SK-N-SH (cell line): ENCODE measurements at regions not wholly inside any gene's neighbourhood (a gene's known extent, or its start where the extent isn't known, plus 50 kb on each side); places are given as distances from the start of the nearest gene placed in this dataset.
"Not testable (repeated sequence)": the region's sequence is repeated elsewhere in the genome, so short reads cannot be mapped to it uniquely, and the experiment has no call there.

Experiments
- CTCF ChIA-PET: fragments of 300-600, 350-600 bp; formaldehyde crosslinking; extraction: SDS; loops from one replicate; lab custom pipeline; 2021; lab: Yijun Ruan, JAX
- POLR2A ChIA-PET: fragments of 350-600 bp; sonication (Branson Sonifier 250); formaldehyde crosslinking; extraction: SDS; loops from one replicate; lab custom pipeline; 2020; ENCODE audit warnings: antibody characterized with exemption, inconsistent platforms; lab: Yijun Ruan, JAX
- DNase-seq: peaks from one replicate; pipeline ENCODE4 v3.0.0; 2012
- H2AFZ ChIP-seq: fragments of 200-600 bp; sonication (generic); 2 replicates; pipeline ENCODE4 v1.8.1; 2016; ENCODE audit warnings: antibody characterized with exemption, mild to moderate bottlenecking, low read depth
- H3F3A ChIP-seq: fragments of 200-600 bp; sonication (generic); replicated peaks from 2 replicates; pipeline ENCODE3; 2016; ENCODE audit warnings: antibody characterized with exemption, mild to moderate bottlenecking; ENCODE audit not compliant: insufficient read depth
- H3K27ac ChIP-seq, 2 experiments: fragments of 200-500 bp in 1 of 2; fragments of 200-600 bp in 1 of 2; sonication (Bioruptor generic) in 1 of 2; sonication (generic), shearing (Covaris generic) in 1 of 2; 2 replicates each; pipeline versions ENCODE4 v1.5.1 to v1.6.1; 2014 to 2016; ENCODE audit warnings: low read depth in 2 of 2, inconsistent platforms in 1 of 2, low read length in 1 of 2, mild to moderate bottlenecking in 1 of 2, mixed read lengths in 1 of 2
- H3K27me3 ChIP-seq: fragments of 200-600 bp; sonication (generic), shearing (Covaris generic); 2 replicates; pipeline ENCODE4 v1.6.1; 2016; ENCODE audit warnings: mixed run types; ENCODE audit not compliant: insufficient read depth
- H3K36me3 ChIP-seq, 2 experiments: fragments of 200-500 bp in 1 of 2; fragments of 200-600 bp in 1 of 2; sonication (Bioruptor generic) in 1 of 2; sonication (generic) in 1 of 2; replicated peaks in 1 of 2; 2 replicates each; pipeline versions ENCODE3 to v1.5.1; 2014 to 2016; ENCODE audit warnings: low read length in 1 of 2, mild to moderate bottlenecking in 1 of 2; ENCODE audit not compliant: insufficient read depth in 2 of 2, control insufficient read depth in 1 of 2
- H3K4me1 ChIP-seq, 2 experiments: fragments of 200-500 bp in 1 of 2; fragments of 200-600 bp in 1 of 2; sonication (Bioruptor generic) in 1 of 2; sonication (generic), shearing (Covaris generic) in 1 of 2; 2 replicates each; pipeline versions ENCODE4 v1.5.1 to v1.6.1; 2014 to 2016; ENCODE audit warnings: low read depth in 1 of 2, low read length in 1 of 2, mixed run types in 1 of 2; ENCODE audit not compliant: insufficient read depth in 2 of 2, control insufficient read depth in 1 of 2
- H3K4me2 ChIP-seq: fragments of 200-600 bp; sonication (generic), shearing (Covaris generic); 2 replicates; pipeline ENCODE4 v1.6.1; 2017; ENCODE audit warnings: mixed run types
- H3K4me3 ChIP-seq, 2 experiments: fragments of 200-500 bp in 1 of 2; fragments of 200-600 bp in 1 of 2; sonication (Bioruptor generic) in 1 of 2; sonication (generic), shearing (Covaris generic) in 1 of 2; 2 replicates each; pipeline versions ENCODE4 v1.5.1 to v1.8.1; 2014 to 2016; ENCODE audit warnings: low read depth in 2 of 2, inconsistent platforms in 1 of 2, low read length in 1 of 2, mild to moderate bottlenecking in 1 of 2, mixed read lengths in 1 of 2, moderate library complexity in 1 of 2
- H3K79me2 ChIP-seq: fragments of 200-600 bp; sonication (generic); 2 replicates; pipeline ENCODE4 v1.8.1; 2017; ENCODE audit warnings: mild to moderate bottlenecking; ENCODE audit not compliant: insufficient read depth
- H3K9ac ChIP-seq: fragments of 200-600 bp; sonication (generic); 2 replicates; pipeline ENCODE4 v1.6.1; 2017; ENCODE audit warnings: mixed run types
- H3K9me2 ChIP-seq: fragments of 200-600 bp; sonication (generic); 2 replicates; pipeline ENCODE4 v1.6.1; 2017; ENCODE audit warnings: mixed run types
- H3K9me3 ChIP-seq: fragments of 200-600 bp; sonication (generic); 2 replicates; pipeline ENCODE4 v1.6.1; 2017; ENCODE audit warnings: mixed run types, mild to moderate bottlenecking, moderate library complexity
- H4K20me1 ChIP-seq: fragments of 200-600 bp; sonication (generic); 2 replicates; pipeline ENCODE4 v1.6.1; 2017; ENCODE audit warnings: mild to moderate bottlenecking, mixed run types; ENCODE audit not compliant: insufficient read depth
- CHD2 ChIP-seq: fragments of 150-350 bp; IDR thresholded peaks from 2 replicates; pipeline ENCODE4 v1.6.1; 2018; ENCODE audit warnings: low read length; ENCODE audit not compliant: partially characterized antibody
- EP300 ChIP-seq, 2 experiments: IDR thresholded peaks; 2 replicates each; pipeline versions ENCODE4 v1.4.0 to v1.6.1; 2012; ENCODE audit warnings: borderline replicate concordance in 1 of 2, low read depth in 1 of 2, low read length in 1 of 2
- EZH2phosphoT487 ChIP-seq: fragments of 200-600 bp; sonication (generic); IDR thresholded peaks from 2 replicates; pipeline ENCODE4 v1.6.1; 2017; ENCODE audit warnings: low read depth, mixed run types, mild to moderate bottlenecking, antibody characterized with exemption, moderate library complexity, borderline replicate concordance
- IRF3 ChIP-seq: fragments of 150-350 bp; IDR thresholded peaks from 2 replicates; pipeline ENCODE4 v1.6.1; 2016; ENCODE audit warnings: mild to moderate bottlenecking, low read depth, low read length
- MAX ChIP-seq: IDR thresholded peaks from 2 replicates; pipeline ENCODE4 v1.4.0; 2012; ENCODE audit warnings: low read depth
- NFIC ChIP-seq: IDR thresholded peaks from 2 replicates; pipeline ENCODE4 v1.4.0; 2012; ENCODE audit warnings: borderline replicate concordance
- NRF1 ChIP-seq: IDR thresholded peaks from 2 replicates; pipeline ENCODE4 v1.6.1; 2012; ENCODE audit warnings: low read depth, mild to moderate bottlenecking, low read length
- PBX3 ChIP-seq: IDR thresholded peaks from 2 replicates; pipeline ENCODE4; 2012
- POLR2AphosphoS5 ChIP-seq: IDR thresholded peaks from 2 replicates; pipeline ENCODE4 v1.6.1; 2012; ENCODE audit warnings: low read depth, low read length
- RAD21 ChIP-seq: IDR thresholded peaks from 2 replicates; pipeline ENCODE4 v1.6.1; 2012; ENCODE audit warnings: mild to moderate bottlenecking, low read length
- REST ChIP-seq: IDR thresholded peaks from 2 replicates; pipeline ENCODE4 v1.6.1; 2012; ENCODE audit warnings: mild to moderate bottlenecking, low read depth, low read length, moderate library complexity
- RXRA ChIP-seq: IDR thresholded peaks from 2 replicates; pipeline ENCODE4 v1.4.0; 2012; ENCODE audit warnings: low read depth, mild to moderate bottlenecking, borderline replicate concordance
- SMC3 ChIP-seq: IDR thresholded peaks from 2 replicates; pipeline ENCODE4 v1.6.1; 2012; ENCODE audit warnings: low read depth, low read length, improper control_type of control experiment
- ZBTB33 ChIP-seq: IDR thresholded peaks from 2 replicates; pipeline ENCODE4 v1.4.0; 2012; ENCODE audit warnings: low read depth, borderline replicate concordance
- WGBS: methylation state at CpG from one replicate; pipeline ENCODE4 v1.1.6; 2017; ENCODE audit warnings: low lambda C conversion rate; 5-methylcytosine and 5-hydroxymethylcytosine counted together

- no peak overlapping the region for H3K4me3 ChIP-seq
- no peaks in the 10 kb centered on the region for H4K20me1 ChIP-seq
- H3K4me2 ChIP-seq: no peak overlapping the region
- ChIA-PET POLR2A (no interaction called here), CTCF (interaction anchor here (0.9 to 1.2 kb wide), 3 partner anchors 10 to 20 kb away, joined by 3 to 4 read pairs (median 3); no protein-coding TSS in a partner anchor)
- no peaks in the 10 kb centered on the region for H3K36me3 ChIP-seq
- no peaks in the 10 kb centered on the region for H3K27me3 ChIP-seq
- no peaks in the 10 kb centered on the region for H3K79me2 ChIP-seq
- no peaks in the 10 kb centered on the region for H3K9me3 ChIP-seq
- no peaks in the 10 kb centered on the region for H3K9me2 ChIP-seq
- TF ChIP-seq SMC3: no peak
- TF ChIP-seq IRF3: no peak
- TF ChIP-seq POLR2AphosphoS5: no peak
- no peak for TF ChIP-seq ZBTB33
- TF ChIP-seq MAX: no peak
- no peak for TF ChIP-seq EZH2phosphoT487
- no peak for TF ChIP-seq PBX3
- TF ChIP-seq EP300 (IDR thresholded peaks at IDR 0.05; ENCODE audit: borderline replicate concordance in 1 of 2, low read depth in 1 of 2, low read length in 1 of 2): no peak
- no peak for TF ChIP-seq NFIC
- TF ChIP-seq RAD21: no peak
- no peak for TF ChIP-seq CHD2
- no peak for TF ChIP-seq RXRA
- TF ChIP-seq REST: no peak
- TF ChIP-seq NRF1: no peak
- H3K27ac ChIP-seq: no peak overlapping the region
- peaks cover 0 to 8% of the 10 kb centered on the region in 2 experiments; a peak in 1 of 4 replicates for H3K4me1 ChIP-seq
- H3F3A ChIP-seq: peaks cover 15% of the 10 kb centered on the region
- 89% methylated on average over 10 of the region's 10 CpGs for WGBS
- no peak overlapping the region for H2AFZ ChIP-seq
- no peak overlapping the region for H3K9ac ChIP-seq
- no peak for DNase-seq
Observed at GRCh38 chr1:58855274-58856165, 71.7 kb upstream of the JUN start.

GRCh38 chr1:58856281-58856680, 72.4 kb upstream of the JUN start:
- H3K9me3 ChIP-seq, POLR2A ChIA-PET, H3F3A ChIP-seq, H3K4me2 ChIP-seq, DNase-seq, H3K27me3 ChIP-seq, H3K4me3 ChIP-seq, H3K9ac ChIP-seq, H4K20me1 ChIP-seq, H3K27ac ChIP-seq, H3K9me2 ChIP-seq, H3K36me3 ChIP-seq, H3K79me2 ChIP-seq, H2AFZ ChIP-seq, H3K4me1 ChIP-seq: not testable (repeated sequence)
- CTCF ChIA-PET: interaction anchor here (0.6 to 1.2 kb wide), 3 partner anchors 8 to 59 kb away, joined by 3 to 4 read pairs (median 3); no protein-coding TSS in a partner anchor
- 94% methylated on average over 1 of the region's 1 CpG for WGBS
